GM12878 (cell line): ENCODE measurements at regions not wholly inside any gene's neighbourhood (a gene's known extent, or its start where the extent isn't known, plus 50 kb on each side); places are given as distances from the start of the nearest gene placed in this dataset.

Source experiments
- ATAC-seq: fragments of 200-7000 bp; cut with Tn5 transposase; 3 replicates; pipeline ENCODE4 v1.9.1; 2020; ENCODE audit warnings: mild to moderate bottlenecking, moderate library complexity
- BruUV-seq: library from RNA; stranded (reverse); fragments of 400-500 nt; replicated peaks from 2 replicates; lab custom pipeline; 2021; lab: Mats Ljungman, UMichigan
- CTCF ChIA-PET: fragments of 300-600 bp; sonication (Branson Sonifier 250); formaldehyde crosslinking; extraction: SDS; loops from one replicate; lab custom pipeline; 2021; ENCODE audit warnings: inconsistent platforms; lab: Yijun Ruan, JAX
- POLR2A ChIA-PET: fragments of 350-600 bp; formaldehyde crosslinking; extraction: SDS; loops from one replicate; lab custom pipeline; 2021; ENCODE audit warnings: inconsistent platforms; lab: Charles Lee
- RAD21 ChIA-PET: fragments of 300-600 bp; sonication (Branson Sonifier 250); formaldehyde crosslinking; loops from one replicate; lab custom pipeline; 2023; ENCODE audit warnings: antibody characterized with exemption; ENCODE audit not compliant: unreplicated experiment; lab: Charles Lee
- SMC1A ChIA-PET: fragments of 300-600 bp; sonication (Branson Sonifier 250); formaldehyde crosslinking; loops from one replicate; lab custom pipeline; 2023; ENCODE audit not compliant: unreplicated experiment, uncharacterized antibody; lab: Charles Lee
- DNase-seq: peaks from one replicate; pipeline ENCODE4 v3.0.0-alpha.2; 2011; ENCODE audit warnings: low read depth, low spot score
- FAIRE-seq: peaks from 3 replicates; lab custom pipeline; 2011; peaks lifted over from hg19 to GRCh38; lab: Jason Lieb, UNC
- H2AFZ ChIP-seq: 2 replicates; pipeline ENCODE4 v1.6.0; 2011; ENCODE audit warnings: low read depth, low read length, control low read depth; ENCODE audit not compliant: control insufficient read depth
- H3K27ac ChIP-seq: 2 replicates; pipeline ENCODE4 v1.5.1; 2011; ENCODE audit warnings: control low read depth; ENCODE audit not compliant: control insufficient read depth, insufficient read depth
- H3K27me3 ChIP-seq, 2 experiments: replicated peaks in 1 of 2; 2 replicates each; pipeline versions ENCODE4 v1.6.0 to v1.6.1; 2011; ENCODE audit warnings: low read length in 1 of 2; ENCODE audit not compliant: control insufficient read depth in 2 of 2, insufficient read depth in 2 of 2
- H3K36me3 ChIP-seq, 2 experiments: 2 replicates each; pipeline ENCODE4 v1.5.1; 2011; ENCODE audit warnings: low read length in 1 of 2; ENCODE audit not compliant: control insufficient read depth in 2 of 2, insufficient read depth in 2 of 2
- H3K4me1 ChIP-seq: 2 replicates; pipeline ENCODE4 v1.6.1; 2011; ENCODE audit warnings: mild to moderate bottlenecking, low read length, moderate library complexity, mixed read lengths; ENCODE audit not compliant: control insufficient read depth, insufficient read depth
- H3K4me2 ChIP-seq: 2 replicates; pipeline ENCODE4 v1.6.0; 2011; ENCODE audit warnings: control low read depth; ENCODE audit not compliant: control insufficient read depth, insufficient read depth
- H3K4me3 ChIP-seq: fragments of 200-600 bp; sonication (generic); 2 replicates; pipeline ENCODE4 v1.5.1; 2016
- H3K79me2 ChIP-seq: 2 replicates; pipeline ENCODE4 v1.6.0; 2011; ENCODE audit warnings: low read length; ENCODE audit not compliant: control insufficient read depth, insufficient read depth
- H3K9ac ChIP-seq: 2 replicates; pipeline ENCODE4 v1.8.0; 2011; ENCODE audit warnings: low read length, control low read depth, mixed read lengths; ENCODE audit not compliant: control insufficient read depth, insufficient read depth
- H3K9me3 ChIP-seq: replicated peaks from 3 replicates; pipeline ENCODE4 v1.5.1; 2011; ENCODE audit warnings: mild to moderate bottlenecking, low read length; ENCODE audit not compliant: control insufficient read depth, insufficient read depth
- H4K20me1 ChIP-seq: 2 replicates; pipeline ENCODE4 v1.6.0; 2011; ENCODE audit not compliant: control insufficient read depth, insufficient read depth
- CBX5 ChIP-seq: sonication (generic); IDR thresholded peaks from 2 replicates; pipeline ENCODE4 v1.6.1; 2016; ENCODE audit warnings: low read depth, moderate library complexity, mild to moderate bottlenecking, inconsistent platforms
- JUNB ChIP-seq: IDR thresholded peaks from 2 replicates; pipeline ENCODE4 v1.6.1; 2016; ENCODE audit warnings: antibody characterized with exemption, mild to moderate bottlenecking
- KLF5 ChIP-seq: fragments of 450-650 bp; IDR thresholded peaks from 2 replicates; pipeline ENCODE4 v1.6.1; 2014; ENCODE audit warnings: mild to moderate bottlenecking; ENCODE audit not compliant: partially characterized antibody
- PML ChIP-seq: IDR thresholded peaks from 2 replicates; pipeline ENCODE4 v1.6.1; 2012; ENCODE audit warnings: low read length, inconsistent platforms
- RUNX3 ChIP-seq: IDR thresholded peaks from 2 replicates; pipeline ENCODE4 v1.6.1; 2012; ENCODE audit warnings: low read length, inconsistent platforms
- WGBS: methylation state at CpG from one replicate; pipeline ENCODE4 v1.1.6; 2016; ENCODE audit warnings: low lambda C conversion rate; ENCODE audit not compliant: insufficient replicate concordance, insufficient coverage; ENCODE audit errors: missing lambda C conversion rate; 5-methylcytosine and 5-hydroxymethylcytosine counted together
- in situ Hi-C: fragments of 300-500 bp; cut with MboI; formaldehyde crosslinking; loops from 9 replicates; pipeline ENCODE4 v1.14.3; 2018; ENCODE audit warnings: mixed read lengths
- intact Hi-C: fragments of 100-400 bp; cut with micrococcal nuclease; formaldehyde crosslinking; loops from one replicate; pipeline ENCODE4 v1.14.2; 2022; ENCODE audit not compliant: unreplicated experiment
- TF ChIP-seq, protein P1 (sequence below), 3 experiments: IDR thresholded peaks in 2 of 3; conservative IDR thresholded peaks in 1 of 3; 2 replicates each; pipeline ENCODE4 v1.5.1; 2011; ENCODE audit warnings: low read depth in 3 of 3, low read length in 3 of 3, mild to moderate bottlenecking in 3 of 3, control low read depth in 2 of 3, moderate library complexity in 2 of 3, inconsistent platforms in 1 of 3, mixed read lengths in 1 of 3; ENCODE audit not compliant: control insufficient read depth in 2 of 3, insufficient read depth in 1 of 3; ENCODE audit errors: extremely low read depth in 1 of 3

GRCh38 chr2:188142088-188142487 lies 149.6 kb upstream of the GULP1 start:
- Histone ChIP-seq H3K4me2 (no peak overlapping the region), H2AFZ (no peak overlapping the region), H3K4me3 (no peak overlapping the region), H3K79me2 (no peaks in the 10 kb centered on the region), H3K9me3 (no peaks in the 10 kb centered on the region)
- ChIA-PET POLR2A (no interaction called here), CTCF (no interaction called here), SMC1A (no interaction called here)
- FAIRE-seq: no peak
- in situ Hi-C loops: no loop called here
- intact Hi-C loops: no loop called here
- TF ChIP-seq KLF5: no peak
- TF ChIP-seq, all 136 proteins: peak for 0
- no peak overlapping the region for H3K27ac ChIP-seq
- H3K36me3 ChIP-seq: no peaks in the 10 kb centered on the region
- H3K9ac ChIP-seq: no peak overlapping the region
- ATAC-seq (no peak), DNase-seq (no peak)
- RAD21 ChIA-PET: no interaction called here
- no peaks in the 10 kb centered on the region for H3K27me3 ChIP-seq
- H4K20me1 ChIP-seq: no peaks in the 10 kb centered on the region
- no TSS peak for BruUV-seq
- H3K4me1 ChIP-seq: no peaks in the 10 kb centered on the region

DNA sequence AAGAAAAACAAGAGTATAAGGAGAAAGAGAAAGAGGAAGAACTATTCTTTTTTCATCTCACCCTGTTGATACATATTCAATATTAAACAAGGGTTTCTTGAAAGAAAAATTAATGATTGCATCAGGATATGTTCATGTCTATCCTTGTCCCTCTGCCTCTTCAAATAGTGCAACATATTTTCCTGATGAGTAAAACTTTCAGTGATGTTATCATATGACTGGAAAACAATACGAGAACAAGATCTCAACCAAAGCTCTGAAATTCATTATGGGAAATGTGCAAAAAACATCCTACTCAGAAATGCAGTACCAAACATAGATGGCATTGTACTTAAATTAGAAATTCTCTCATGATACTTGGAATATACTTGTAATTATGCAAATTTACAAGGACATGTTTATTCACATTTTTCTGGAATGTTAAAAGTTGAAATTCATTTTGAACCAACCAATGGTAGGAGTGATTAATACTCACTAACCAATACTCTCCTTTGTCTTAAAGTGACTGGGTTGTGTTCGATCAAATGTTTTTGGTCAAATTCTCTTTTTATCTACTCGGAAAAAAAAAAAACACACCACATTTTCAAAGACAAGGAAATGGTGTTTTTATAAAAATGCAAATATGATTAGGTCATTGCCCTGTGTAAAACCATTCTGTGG lies 148.9 kb upstream of the GULP1 start:
- no peak overlapping the region for H3K4me3 ChIP-seq
- H3K27ac ChIP-seq: no peak overlapping the region
- no peaks in the 10 kb centered on the region for H3K4me1 ChIP-seq
- CTCF ChIA-PET: no interaction called here
- no peaks in the 10 kb centered on the region for H3K79me2 ChIP-seq
- FAIRE-seq: no peak
- BruUV-seq: no TSS peak
- TF ChIP-seq JUNB (no peak), CBX5 (no peak), PML (no peak), RUNX3 (no peak)
- TF ChIP-seq, protein P1, sequence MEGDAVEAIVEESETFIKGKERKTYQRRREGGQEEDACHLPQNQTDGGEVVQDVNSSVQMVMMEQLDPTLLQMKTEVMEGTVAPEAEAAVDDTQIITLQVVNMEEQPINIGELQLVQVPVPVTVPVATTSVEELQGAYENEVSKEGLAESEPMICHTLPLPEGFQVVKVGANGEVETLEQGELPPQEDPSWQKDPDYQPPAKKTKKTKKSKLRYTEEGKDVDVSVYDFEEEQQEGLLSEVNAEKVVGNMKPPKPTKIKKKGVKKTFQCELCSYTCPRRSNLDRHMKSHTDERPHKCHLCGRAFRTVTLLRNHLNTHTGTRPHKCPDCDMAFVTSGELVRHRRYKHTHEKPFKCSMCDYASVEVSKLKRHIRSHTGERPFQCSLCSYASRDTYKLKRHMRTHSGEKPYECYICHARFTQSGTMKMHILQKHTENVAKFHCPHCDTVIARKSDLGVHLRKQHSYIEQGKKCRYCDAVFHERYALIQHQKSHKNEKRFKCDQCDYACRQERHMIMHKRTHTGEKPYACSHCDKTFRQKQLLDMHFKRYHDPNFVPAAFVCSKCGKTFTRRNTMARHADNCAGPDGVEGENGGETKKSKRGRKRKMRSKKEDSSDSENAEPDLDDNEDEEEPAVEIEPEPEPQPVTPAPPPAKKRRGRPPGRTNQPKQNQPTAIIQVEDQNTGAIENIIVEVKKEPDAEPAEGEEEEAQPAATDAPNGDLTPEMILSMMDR (IDR thresholded peaks at IDR 0.05 in 2 of 3, conservative IDR thresholded peaks at IDR 0.05 in 1 of 3; ENCODE audit: control insufficient read depth in 2 of 3, extremely low read depth in 1 of 3, insufficient read depth in 1 of 3, low read depth in 3 of 3, low read length in 3 of 3): no peak
- WGBS: 3% methylated on average over 3 of the region's 3 CpGs
- intact Hi-C loops (no loop called here), in situ Hi-C loops (no loop called here)
- ATAC-seq: no peak
- no peaks in the 10 kb centered on the region for H3K36me3 ChIP-seq
- no peaks in the 10 kb centered on the region for H3K9me3 ChIP-seq
- no peaks in the 10 kb centered on the region for H4K20me1 ChIP-seq
- DNase-seq: no peak
- POLR2A ChIA-PET: no interaction called here
- no peak overlapping the region for H3K4me2 ChIP-seq
- no peaks in the 10 kb centered on the region for H3K27me3 ChIP-seq
- RAD21 ChIA-PET: no interaction called here
- H2AFZ ChIP-seq: no peak overlapping the region
- no peak overlapping the region for H3K9ac ChIP-seq
- SMC1A ChIA-PET: no interaction called here
